Testis (tissue), 2 donors: ENCODE measurements at regions not wholly inside any gene's neighbourhood (a gene's known extent, or its start where the extent isn't known, plus 50 kb on each side); places are given as distances from the start of the nearest gene placed in this dataset.

Experiments used
- DNase-seq: peaks from one replicate; pipeline ENCODE4 v3.0.0-alpha.2; 2019
- H3K27ac ChIP-seq, 2 donors: fragments of 200-600 bp; sonication (generic); one replicate each; pipeline ENCODE4 v1.5.1; 2019
- H3K27me3 ChIP-seq: fragments of 200-600 bp; sonication (generic); one replicate; pipeline ENCODE4 v1.5.1; 2019
- H3K36me3 ChIP-seq: fragments of 200-600 bp; sonication (generic); one replicate; pipeline ENCODE4 v1.5.1; 2017; ENCODE audit warnings: low read depth; ENCODE audit errors: missing control alignments
- H3K4me1 ChIP-seq: fragments of 200-600 bp; sonication (generic); one replicate; pipeline ENCODE4 v1.5.1; 2019
- H3K4me3 ChIP-seq, 2 donors: fragments of 200-600 bp; sonication (generic); one replicate each; pipeline ENCODE4 v1.5.1; 2017 to 2019
- H3K9me3 ChIP-seq: fragments of 200-600 bp; sonication (generic); one replicate; pipeline ENCODE4 v1.5.1; 2017
- CTCF ChIP-seq, 3 experiments: fragments of 450-650 bp in 2 of 3; fragments of 200-600 bp in 1 of 3; sonication (generic) in 1 of 3; IDR thresholded peaks; one replicate each; pipeline ENCODE4 v1.5.1; 2016 to 2019; ENCODE audit warnings: antibody characterized with exemption in 3 of 3, mild to moderate bottlenecking in 2 of 3, moderate library complexity in 1 of 3
- POLR2A ChIP-seq: fragments of 450-650 bp; IDR thresholded peaks from one replicate; pipeline ENCODE4 v1.6.1; 2017; ENCODE audit warnings: antibody characterized with exemption, mild to moderate bottlenecking, moderate library complexity
- WGBS, 2 donors: methylation state at CpG; one replicate each; pipeline ENCODE4 v1.1.5; 2018; 5-methylcytosine and 5-hydroxymethylcytosine counted together
- intact Hi-C: fragments of 100-400 bp; cut with DNase I; formaldehyde crosslinking; loops from one replicate; pipeline ENCODE4 v1.15.1; 2023; ENCODE audit warnings: low total_unique reads

DNA sequence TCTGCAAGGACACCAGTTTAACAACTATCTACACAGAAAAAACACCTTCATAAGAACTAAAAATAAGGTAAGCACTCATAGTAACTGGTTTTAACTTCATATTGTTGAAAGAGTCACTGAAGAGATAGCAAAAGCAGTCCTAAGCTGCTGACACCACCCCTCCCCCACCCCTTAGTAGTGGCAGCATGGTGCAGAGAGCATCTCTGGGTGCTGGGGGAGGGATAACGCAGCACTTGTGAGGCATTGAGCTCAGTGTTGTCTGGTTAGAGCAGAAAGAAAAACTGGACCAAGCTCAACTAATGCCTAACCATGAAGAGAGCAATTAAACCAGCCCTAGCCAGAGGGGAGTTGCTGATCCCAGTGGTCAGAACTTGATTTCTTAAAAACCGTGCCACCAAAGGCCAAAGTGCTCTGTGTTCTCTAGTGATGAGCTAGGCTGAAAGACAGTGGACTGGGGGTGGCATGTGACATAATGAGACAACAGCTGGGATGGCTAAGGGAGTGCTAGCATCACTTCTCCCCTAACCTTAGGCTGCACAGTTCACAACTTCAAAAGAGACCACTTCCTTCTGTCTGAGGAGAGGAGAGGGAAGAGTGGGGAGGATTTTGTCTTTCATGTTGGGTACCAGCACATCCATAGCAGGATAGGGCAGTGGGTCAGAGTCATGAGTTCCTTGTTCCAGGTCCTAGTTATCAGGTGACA lies 669.3 kb downstream of the PDHA2 start:
- intact Hi-C loops, result no loop called here
- H3K4me3 ChIP-seq, result no peak overlapping the region
- 89 to 95% methylated on average over 2 of the region's 2 CpGs for WGBS, 2 donors
- DNase-seq, result no peak
- TF ChIP-seq CTCF (IDR thresholded peaks at IDR 0.05), result no peak
- no peak for TF ChIP-seq POLR2A
- no peaks in the 10 kb centered on the region for H3K9me3 ChIP-seq
- H3K27me3 ChIP-seq, result no peaks in the 10 kb centered on the region
- H3K27ac ChIP-seq, result no peak overlapping the region
- no peaks in the 10 kb centered on the region for H3K36me3 ChIP-seq
- no peaks in the 10 kb centered on the region for H3K4me1 ChIP-seq

DNA sequence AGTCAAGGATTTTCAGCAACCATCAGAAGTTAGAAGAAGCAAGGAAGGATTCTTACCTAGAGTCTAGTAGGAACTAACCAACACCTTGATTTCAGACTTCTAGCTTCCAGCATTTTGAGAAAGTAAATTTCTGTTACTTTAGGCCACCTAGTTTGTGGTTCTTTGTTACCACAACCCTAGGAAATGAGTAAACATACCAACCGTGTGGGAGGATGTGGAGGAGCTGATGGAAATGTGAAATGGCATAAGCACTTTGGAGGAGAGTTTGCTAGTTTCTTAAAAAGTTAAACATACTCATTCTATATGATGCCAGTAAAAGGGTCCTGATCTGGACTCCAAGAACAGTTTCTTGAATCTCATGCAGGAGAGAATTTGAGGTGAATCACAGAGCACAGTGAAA lies 679.4 kb downstream of the PDHA2 start:
- intact Hi-C loops, result no loop called here
- 53 to 68% methylated on average over 1 of the region's 1 CpG for WGBS, 2 donors
- H3K36me3 ChIP-seq, result no peaks in the 10 kb centered on the region
- H3K27me3 ChIP-seq, result no peaks in the 10 kb centered on the region
- H3K9me3 ChIP-seq, result no peaks in the 10 kb centered on the region
- H3K4me1 ChIP-seq, result no peaks in the 10 kb centered on the region
- H3K4me3 ChIP-seq, result no peak overlapping the region
- DNase-seq, result no peak
- no peak for TF ChIP-seq POLR2A
- no peak for TF ChIP-seq CTCF (IDR thresholded peaks at IDR 0.05)
- H3K27ac ChIP-seq, result no peak overlapping the region

DNA sequence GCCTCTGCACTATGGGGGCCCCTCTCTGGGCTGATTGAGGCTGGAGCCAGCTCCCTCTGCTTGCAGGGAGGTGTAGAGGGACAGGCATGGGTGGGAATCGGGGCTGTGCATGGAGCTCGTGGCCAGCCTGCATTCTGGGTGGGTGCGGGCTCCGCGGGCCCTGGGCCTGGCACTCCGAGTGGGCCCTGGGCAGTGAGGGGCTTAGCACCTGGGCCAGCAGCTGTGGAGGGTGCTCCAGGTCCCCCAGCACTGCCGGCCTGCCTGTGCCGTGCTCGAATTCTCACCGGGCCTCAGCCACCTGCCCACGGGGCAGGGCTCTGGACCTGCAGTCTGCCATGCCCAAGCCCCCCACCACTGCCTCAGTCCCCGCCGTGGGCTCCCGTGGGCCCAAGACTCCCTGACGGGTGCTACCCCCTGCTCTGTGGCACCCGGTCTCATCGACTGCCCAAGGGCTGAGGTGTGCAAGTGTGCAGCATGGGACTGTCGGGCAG lies 681.2 kb downstream of the PDHA2 start:
- Histone ChIP-seq H3K4me1 (no peaks in the 10 kb centered on the region), H3K27ac (no peak overlapping the region), H3K27me3 (no peaks in the 10 kb centered on the region), H3K4me3 (no peak overlapping the region), H3K36me3 (no peaks in the 10 kb centered on the region), H3K9me3 (no peaks in the 10 kb centered on the region)
- intact Hi-C loops, result no loop called here
- WGBS, 2 donors, result 91 to 100% methylated on average over 1 to 15 of the region's 18 CpGs
- DNase-seq, result no peak
- TF ChIP-seq POLR2A (no peak), CTCF (IDR thresholded peaks at IDR 0.05) (no peak)

DNA sequence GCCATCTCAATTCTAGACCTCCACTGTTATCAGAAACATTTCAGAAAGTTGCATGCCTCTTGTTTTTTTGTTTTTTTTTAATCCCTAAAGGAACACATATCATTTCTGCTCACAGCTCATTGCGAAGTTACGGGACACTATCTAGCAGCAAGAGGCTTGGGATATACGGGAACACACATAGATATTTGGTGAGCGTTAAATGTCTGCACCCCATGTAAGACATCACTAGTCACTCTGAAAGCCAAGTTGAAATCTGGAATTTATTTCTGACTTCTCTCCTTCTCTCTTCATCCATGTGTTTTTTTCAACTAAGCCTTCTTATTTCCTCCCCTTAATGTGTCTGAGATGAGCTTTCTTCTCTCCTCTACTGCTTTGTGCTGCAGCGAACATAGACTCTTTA lies 683.7 kb downstream of the PDHA2 start:
- H3K36me3 ChIP-seq, result no peaks in the 10 kb centered on the region
- H3K27me3 ChIP-seq, result no peaks in the 10 kb centered on the region
- DNase-seq, result no peak
- TF ChIP-seq POLR2A, result no peak
- no peaks in the 10 kb centered on the region for H3K4me1 ChIP-seq
- intact Hi-C loops, result no loop called here
- no peak overlapping the region for H3K27ac ChIP-seq
- H3K4me3 ChIP-seq, result no peak overlapping the region
- WGBS, 2 donors, result 75 to 77% methylated on average over 5 of the region's 5 CpGs
- no peaks in the 10 kb centered on the region for H3K9me3 ChIP-seq

DNA sequence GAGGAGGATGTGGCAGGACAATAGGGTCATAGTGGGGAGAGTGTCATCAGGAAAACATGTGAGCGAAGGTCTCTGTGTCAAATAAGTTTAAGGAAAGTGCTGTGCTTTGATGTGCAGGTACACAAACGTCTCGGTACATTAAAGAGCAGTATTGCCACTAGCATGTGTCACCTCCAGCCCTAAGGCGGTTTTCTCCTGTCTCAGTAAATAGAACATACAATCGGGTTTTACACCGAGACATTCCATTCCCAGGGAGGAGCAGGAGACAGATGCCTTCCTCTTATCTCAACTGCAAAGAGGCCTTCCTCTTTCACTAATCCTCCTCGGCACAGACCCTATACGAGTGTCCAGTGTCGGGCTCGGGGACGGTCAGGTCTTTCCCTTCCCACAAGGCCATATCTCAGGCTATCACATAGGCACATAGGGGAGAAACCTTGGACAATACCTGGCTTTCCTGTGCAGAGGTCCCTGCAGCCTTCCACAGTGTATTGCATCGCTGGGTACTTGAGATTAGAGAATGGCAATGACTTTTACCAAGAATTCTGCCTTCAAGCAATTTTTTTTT lies 684.5 kb downstream of the PDHA2 start:
- Histone ChIP-seq H3K4me1 (no peaks in the 10 kb centered on the region), H3K27me3 (no peaks in the 10 kb centered on the region), H3K9me3 (no peaks in the 10 kb centered on the region), H3K27ac (no peak overlapping the region), H3K4me3 (no peak overlapping the region), H3K36me3 (no peaks in the 10 kb centered on the region)
- TF ChIP-seq POLR2A (no peak), CTCF (IDR thresholded peaks at IDR 0.05) (no peak)
- WGBS, 2 donors, result 83 to 85% methylated on average over 12 of the region's 12 CpGs
- DNase-seq, result no peak
- intact Hi-C loops, result no loop called here
